ENCODE measurements at regions not wholly inside any gene's neighbourhood (a gene's known extent, or its start where the extent isn't known, plus 50 kb on each side); places are given as distances from the start of the nearest gene placed in this dataset.

- TF ChIP-seq FOS (IDR thresholded peaks at IDR 0.05; ENCODE audit: borderline replicate concordance, extremely low read depth, insufficient read length) = no peak
- no peak for TF ChIP-seq EED (IDR thresholded peaks at IDR 0.05; ENCODE audit: low read depth)
- no peak for TF ChIP-seq EZH2 (IDR thresholded peaks at IDR 0.05; ENCODE audit: borderline replicate concordance, control insufficient read depth, low read depth, low read length)
- TF ChIP-seq NFYA (IDR thresholded peaks at IDR 0.05; ENCODE audit: borderline replicate concordance, low read depth, low read length) = no peak
- no peak for TF ChIP-seq SRF (IDR thresholded peaks at IDR 0.05; ENCODE audit: low read depth in 2 of 2, low read length in 2 of 2)
These were observed 100.2 kb upstream of the GRIA3 start (continued) for GRCh38 chrX:123083924-123084323.

- H3K4me3 ChIP-seq = no peak overlapping the region
- ChIA-PET POLR2A (no interaction called here), CTCF (no interaction called here), RAD21 (ENCODE audit: unreplicated experiment) (no interaction called here), SMC1A (ENCODE audit: uncharacterized antibody, unreplicated experiment) (interaction anchor here (0.8 kb wide), 1 partner anchor 10 kb away, joined by 3 read pairs; no protein-coding TSS in a partner anchor)
- FAIRE-seq = no peak
- no peaks in the 10 kb centered on the region for H4K20me1 ChIP-seq (ENCODE audit: control insufficient read depth, insufficient read depth)
- H3K27ac ChIP-seq (ENCODE audit: control insufficient read depth, insufficient read depth) = no peak overlapping the region
- no peaks in the 10 kb centered on the region for H3K9me3 ChIP-seq (replicated peaks; ENCODE audit: control insufficient read depth, insufficient read depth, low read length)
- in situ Hi-C loops (cut with MboI) = no loop called here
- intact Hi-C loops (cut with micrococcal nuclease; ENCODE audit: unreplicated experiment) = no loop called here
- ATAC-seq = no peak
- H3K79me2 ChIP-seq (ENCODE audit: control insufficient read depth, insufficient read depth, low read length) = no peaks in the 10 kb centered on the region
- whole genome bisulfite sequencing (ENCODE audit: insufficient coverage, insufficient replicate concordance, low lambda C conversion rate, missing lambda C conversion rate) = 0% methylated on average over 2 of the region's 2 CpGs
- no peaks in the 10 kb centered on the region for H3K27me3 ChIP-seq (replicated peaks in 1 of 2; ENCODE audit: control insufficient read depth in 2 of 2, insufficient read depth in 2 of 2, low read length in 1 of 2)
- H3K9ac ChIP-seq (ENCODE audit: control insufficient read depth, insufficient read depth, low read length) = no peak overlapping the region
- H3K4me1 ChIP-seq (ENCODE audit: control insufficient read depth, insufficient read depth, low read length) = no peaks in the 10 kb centered on the region
- TF ChIP-seq PAX8 (IDR thresholded peaks at IDR 0.05) (no peak), KDM1A (IDR thresholded peaks at IDR 0.05; ENCODE audit: borderline replicate concordance) (no peak), IRF3 (IDR thresholded peaks at IDR 0.05) (no peak), ZBTB11 (CRISPR knock-in tag; IDR thresholded peaks at IDR 0.05) (no peak), MYB (IDR thresholded peaks at IDR 0.05; ENCODE audit: borderline replicate concordance, low read depth, low read length) (no peak), MLLT1 (IDR thresholded peaks at IDR 0.05) (no peak), IKZF2 (IDR thresholded peaks at IDR 0.05) (no peak), PBX3 (IDR thresholded peaks at IDR 0.05; ENCODE audit: insufficient replicate concordance, low read depth, low read length) (no peak), NBN (IDR thresholded peaks at IDR 0.05) (no peak), ETV6 (conservative IDR thresholded peaks at IDR 0.05 in 1 of 2, IDR thresholded peaks at IDR 0.05 in 1 of 2; ENCODE audit: borderline replicate concordance in 1 of 2, low read depth in 1 of 2) (no peak), FOS (IDR thresholded peaks at IDR 0.05; ENCODE audit: borderline replicate concordance, extremely low read depth, insufficient read length) (no peak), NR2F1 (conservative IDR thresholded peaks at IDR 0.05) (no peak)
- no peak overlapping the region for H3K4me2 ChIP-seq (ENCODE audit: control insufficient read depth, insufficient read depth)
- no peaks in the 10 kb centered on the region for H3K36me3 ChIP-seq (ENCODE audit: control insufficient read depth in 2 of 2, insufficient read depth in 2 of 2, low read length in 1 of 2)
- no peak for DNase-seq (ENCODE audit: low read depth, low spot score)
- BruUV-seq (replicated peaks) = no TSS peak
- H2AFZ ChIP-seq (ENCODE audit: control insufficient read depth, low read depth, low read length) = no peak overlapping the region
These were observed 99.3 kb upstream of the GRIA3 start for GRCh38 chrX:123084797-123085196.

All from GM12878 (cell line).